ENCODE measurements at regions not wholly inside any gene's neighbourhood (a gene's known extent, or its start where the extent isn't known, plus 50 kb on each side); places are given as distances from the start of the nearest gene placed in this dataset.

DNA sequence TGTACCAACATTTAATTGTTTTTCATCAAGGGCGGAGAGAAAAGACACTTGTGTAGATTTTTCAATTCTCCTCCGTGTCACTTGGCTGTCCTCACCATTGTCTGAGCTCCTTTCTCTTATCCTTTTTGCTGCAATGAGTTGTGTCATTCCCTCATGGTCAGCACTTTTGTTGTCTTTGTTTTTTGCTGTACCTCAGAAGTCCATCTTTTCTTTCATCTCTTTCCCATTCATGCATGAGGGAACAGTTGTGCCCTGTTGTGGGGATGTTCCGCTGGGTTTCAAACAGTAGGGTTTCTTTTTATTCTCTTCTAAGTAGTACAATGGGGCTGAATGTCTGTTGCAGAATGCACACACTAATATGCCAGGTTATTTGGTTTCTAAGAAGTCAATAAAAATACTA is 222.6 kb downstream of the TM9SF2 start:
- H3K9me3 ChIP-seq (ENCODE audit: control insufficient read depth, low read depth, low read length) = no peaks in the 10 kb centered on the region
- no peak overlapping the region for H3K27ac ChIP-seq (ENCODE audit: control insufficient read depth, insufficient read depth, low read length)
- no peaks in the 10 kb centered on the region for H3K4me1 ChIP-seq (ENCODE audit: control insufficient read depth, extremely low read depth, insufficient read depth, low read length)
- TF ChIP-seq, protein P1, sequence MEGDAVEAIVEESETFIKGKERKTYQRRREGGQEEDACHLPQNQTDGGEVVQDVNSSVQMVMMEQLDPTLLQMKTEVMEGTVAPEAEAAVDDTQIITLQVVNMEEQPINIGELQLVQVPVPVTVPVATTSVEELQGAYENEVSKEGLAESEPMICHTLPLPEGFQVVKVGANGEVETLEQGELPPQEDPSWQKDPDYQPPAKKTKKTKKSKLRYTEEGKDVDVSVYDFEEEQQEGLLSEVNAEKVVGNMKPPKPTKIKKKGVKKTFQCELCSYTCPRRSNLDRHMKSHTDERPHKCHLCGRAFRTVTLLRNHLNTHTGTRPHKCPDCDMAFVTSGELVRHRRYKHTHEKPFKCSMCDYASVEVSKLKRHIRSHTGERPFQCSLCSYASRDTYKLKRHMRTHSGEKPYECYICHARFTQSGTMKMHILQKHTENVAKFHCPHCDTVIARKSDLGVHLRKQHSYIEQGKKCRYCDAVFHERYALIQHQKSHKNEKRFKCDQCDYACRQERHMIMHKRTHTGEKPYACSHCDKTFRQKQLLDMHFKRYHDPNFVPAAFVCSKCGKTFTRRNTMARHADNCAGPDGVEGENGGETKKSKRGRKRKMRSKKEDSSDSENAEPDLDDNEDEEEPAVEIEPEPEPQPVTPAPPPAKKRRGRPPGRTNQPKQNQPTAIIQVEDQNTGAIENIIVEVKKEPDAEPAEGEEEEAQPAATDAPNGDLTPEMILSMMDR (optimal IDR thresholded peaks at IDR 0.05 in 1 of 3, IDR thresholded peaks at IDR 0.05 in 1 of 3, conservative IDR thresholded peaks at IDR 0.05 in 1 of 3; ENCODE audit: extremely low read depth in 1 of 3, insufficient read depth in 2 of 3, low read length in 3 of 3) = no peak
- TF ChIP-seq EZH2 (IDR thresholded peaks at IDR 0.05; ENCODE audit: low read length) = no peak
- no peak overlapping the region for H3K9ac ChIP-seq (ENCODE audit: control insufficient read depth, extremely low read depth, insufficient read depth, low read length)
- FAIRE-seq (no peak), DNase-seq (ENCODE audit: low read depth, low spot score) (no peak)
- H4K20me1 ChIP-seq (ENCODE audit: control insufficient read depth, extremely low read depth, insufficient read depth, low read length) = no peaks in the 10 kb centered on the region
- no peak overlapping the region for H3K4me2 ChIP-seq (ENCODE audit: control insufficient read depth, extremely low read depth, insufficient read depth, low read depth, low read length)
- no peaks in the 10 kb centered on the region for H3K79me2 ChIP-seq (ENCODE audit: control insufficient read depth, insufficient read depth, low read length)
- H3K9me1 ChIP-seq (ENCODE audit: control insufficient read depth, extremely low read depth, insufficient read depth, low read length) = no peaks in the 10 kb centered on the region
- H2AFZ ChIP-seq (ENCODE audit: control insufficient read depth, low read length) = no peak overlapping the region
- H3K27me3 ChIP-seq (ENCODE audit: control insufficient read depth, extremely low read depth, insufficient read depth, low read length) = no peaks in the 10 kb centered on the region
- no peaks in the 10 kb centered on the region for H3K36me3 ChIP-seq (ENCODE audit: control insufficient read depth in 2 of 2, extremely low read depth in 1 of 2, insufficient read depth in 2 of 2, low read length in 2 of 2)
- no peak overlapping the region for H3K4me3 ChIP-seq (ENCODE audit: control insufficient read depth in 2 of 3, extremely low read depth in 1 of 3, insufficient read depth in 2 of 3, low read depth in 1 of 3, low read length in 3 of 3)
- dilution Hi-C loops (cut with MboI; ENCODE audit: extremely low pct_ligation_motif_present, low sequenced_read_pairs) = no loop called here

DNA sequence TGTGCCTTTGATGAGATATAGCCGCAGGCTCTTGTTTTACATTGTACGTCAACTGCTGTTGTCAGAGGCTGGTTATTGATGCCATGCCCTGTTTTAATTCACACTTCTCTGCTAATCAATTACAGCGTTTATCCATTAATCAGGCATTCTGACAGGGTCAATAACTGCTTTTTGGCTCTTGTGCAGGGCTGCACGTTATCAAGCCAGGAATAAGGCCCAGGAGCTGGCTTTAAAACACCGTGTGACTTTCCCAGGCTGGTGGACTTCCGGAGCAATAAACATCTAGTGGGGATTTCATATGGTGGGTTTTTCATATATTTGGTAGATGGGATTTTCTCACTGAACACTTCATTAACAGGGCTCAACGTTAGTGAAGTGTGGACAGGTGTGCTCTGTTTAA is 221.7 kb downstream of the TM9SF2 start:
- Histone ChIP-seq H3K27me3 (ENCODE audit: control insufficient read depth, extremely low read depth, insufficient read depth, low read length) (no peaks in the 10 kb centered on the region), H2AFZ (ENCODE audit: control insufficient read depth, low read length) (no peak overlapping the region), H3K9ac (ENCODE audit: control insufficient read depth, extremely low read depth, insufficient read depth, low read length) (no peak overlapping the region), H3K9me1 (ENCODE audit: control insufficient read depth, extremely low read depth, insufficient read depth, low read length) (no peaks in the 10 kb centered on the region), H3K27ac (ENCODE audit: control insufficient read depth, insufficient read depth, low read length) (no peak overlapping the region), H3K36me3 (ENCODE audit: control insufficient read depth in 2 of 2, extremely low read depth in 1 of 2, insufficient read depth in 2 of 2, low read length in 2 of 2) (no peaks in the 10 kb centered on the region), H3K4me1 (ENCODE audit: control insufficient read depth, extremely low read depth, insufficient read depth, low read length) (no peaks in the 10 kb centered on the region), H3K9me3 (ENCODE audit: control insufficient read depth, low read depth, low read length) (no peaks in the 10 kb centered on the region), H3K4me2 (ENCODE audit: control insufficient read depth, extremely low read depth, insufficient read depth, low read depth, low read length) (no peak overlapping the region), H3K79me2 (ENCODE audit: control insufficient read depth, insufficient read depth, low read length) (no peaks in the 10 kb centered on the region), H3K4me3 (ENCODE audit: control insufficient read depth in 2 of 3, extremely low read depth in 1 of 3, insufficient read depth in 2 of 3, low read depth in 1 of 3, low read length in 3 of 3) (no peak overlapping the region), H4K20me1 (ENCODE audit: control insufficient read depth, extremely low read depth, insufficient read depth, low read length) (no peaks in the 10 kb centered on the region)
- DNase-seq (ENCODE audit: low read depth, low spot score) = no peak
- dilution Hi-C loops (cut with MboI; ENCODE audit: extremely low pct_ligation_motif_present, low sequenced_read_pairs) = no loop called here
- TF ChIP-seq EZH2 (IDR thresholded peaks at IDR 0.05; ENCODE audit: low read length) = no peak
- TF ChIP-seq, protein P1 (optimal IDR thresholded peaks at IDR 0.05 in 1 of 3, IDR thresholded peaks at IDR 0.05 in 1 of 3, conservative IDR thresholded peaks at IDR 0.05 in 1 of 3; ENCODE audit: extremely low read depth in 1 of 3, insufficient read depth in 2 of 3, low read length in 3 of 3) = no peak
- no peak for FAIRE-seq
